Vagina (tissue), 2 donors: ENCODE measurements at regions not wholly inside any gene's neighbourhood (a gene's known extent, or its start where the extent isn't known, plus 50 kb on each side); places are given as distances from the start of the nearest gene placed in this dataset.

ENCODE experiments used
- POLR2AphosphoS5 ChIP-seq, 2 donors: sonication (generic); formaldehyde crosslinking; IDR thresholded peaks; one replicate each; pipeline ENCODE4 v1.9.0; 2017; ENCODE audit warnings: antibody characterized with exemption in 2 of 2, mild to moderate bottlenecking in 2 of 2, low read depth in 1 of 2; ENCODE audit not compliant: insufficient read depth in 1 of 2
- TF ChIP-seq, protein P1 (sequence below), 3 experiments: fragments of 450-650 bp in 2 of 3; fragments of 200-600 bp in 1 of 3; sonication (generic) in 1 of 3; IDR thresholded peaks; one replicate each; pipeline ENCODE4 v1.5.1; 2017 to 2019; ENCODE audit warnings: antibody characterized with exemption in 3 of 3, mild to moderate bottlenecking in 2 of 3, moderate library complexity in 2 of 3

- TF ChIP-seq POLR2AphosphoS5 (IDR thresholded peaks at IDR 0.05; ENCODE audit: insufficient read depth in 1 of 2, low read depth in 1 of 2), result no peak
- TF ChIP-seq, protein P1, sequence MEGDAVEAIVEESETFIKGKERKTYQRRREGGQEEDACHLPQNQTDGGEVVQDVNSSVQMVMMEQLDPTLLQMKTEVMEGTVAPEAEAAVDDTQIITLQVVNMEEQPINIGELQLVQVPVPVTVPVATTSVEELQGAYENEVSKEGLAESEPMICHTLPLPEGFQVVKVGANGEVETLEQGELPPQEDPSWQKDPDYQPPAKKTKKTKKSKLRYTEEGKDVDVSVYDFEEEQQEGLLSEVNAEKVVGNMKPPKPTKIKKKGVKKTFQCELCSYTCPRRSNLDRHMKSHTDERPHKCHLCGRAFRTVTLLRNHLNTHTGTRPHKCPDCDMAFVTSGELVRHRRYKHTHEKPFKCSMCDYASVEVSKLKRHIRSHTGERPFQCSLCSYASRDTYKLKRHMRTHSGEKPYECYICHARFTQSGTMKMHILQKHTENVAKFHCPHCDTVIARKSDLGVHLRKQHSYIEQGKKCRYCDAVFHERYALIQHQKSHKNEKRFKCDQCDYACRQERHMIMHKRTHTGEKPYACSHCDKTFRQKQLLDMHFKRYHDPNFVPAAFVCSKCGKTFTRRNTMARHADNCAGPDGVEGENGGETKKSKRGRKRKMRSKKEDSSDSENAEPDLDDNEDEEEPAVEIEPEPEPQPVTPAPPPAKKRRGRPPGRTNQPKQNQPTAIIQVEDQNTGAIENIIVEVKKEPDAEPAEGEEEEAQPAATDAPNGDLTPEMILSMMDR (IDR thresholded peaks at IDR 0.05), result no peak
Measured at GRCh38 chr4:60368986-60369385, 831.1 kb upstream of the ADGRL3 start.
